ENCODE measurements at regions not wholly inside any gene's neighbourhood (a gene's known extent, or its start where the extent isn't known, plus 50 kb on each side); places are given as distances from the start of the nearest gene placed in this dataset.

DNA sequence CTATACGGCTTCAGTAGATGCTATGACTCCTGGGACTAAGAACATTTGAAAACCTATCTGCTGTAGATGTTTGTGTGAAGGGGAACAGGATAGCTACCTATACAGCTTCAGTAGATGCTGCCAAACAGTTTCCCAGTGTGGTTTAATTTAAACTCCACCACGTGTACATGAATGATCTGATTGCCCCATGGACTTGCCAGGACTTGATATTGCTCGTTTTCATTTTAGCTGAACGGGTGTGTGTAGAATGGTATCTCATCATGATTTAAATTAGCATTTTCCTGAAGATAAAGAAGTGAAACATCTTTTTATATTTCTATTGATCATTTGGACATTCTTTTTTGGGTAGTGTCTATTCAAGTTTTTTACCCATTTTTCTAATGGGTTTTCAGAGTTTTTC is 77.8 kb upstream of the PIP4K2A start:
- in situ Hi-C loops (cut with MboI): no loop called here
- H3K4me1 ChIP-seq (ENCODE audit: control insufficient read depth, insufficient read depth, low read length): no peaks in the 10 kb centered on the region
- RAD21 ChIA-PET (ENCODE audit: unreplicated experiment): interaction anchor here (1.8 kb wide), 1 partner anchor 192 kb away, joined by 4 read pairs; no protein-coding TSS in a partner anchor
- POLR2A ChIA-PET: no interaction called here
- H4K20me1 ChIP-seq (ENCODE audit: control insufficient read depth, insufficient read depth): no peaks in the 10 kb centered on the region
- no peak overlapping the region for H3K4me3 ChIP-seq
- SMC1A ChIA-PET (ENCODE audit: uncharacterized antibody, unreplicated experiment): interaction anchor here (1.2 kb wide), 1 partner anchor 10 kb away, joined by 3 read pairs; no protein-coding TSS in a partner anchor
- CTCF ChIA-PET: no interaction called here
- H3K27me3 ChIP-seq (replicated peaks in 1 of 2; ENCODE audit: control insufficient read depth in 2 of 2, insufficient read depth in 2 of 2, low read length in 1 of 2): no peaks in the 10 kb centered on the region; a peak in 1 of 4 replicates
- H3K4me2 ChIP-seq (ENCODE audit: control insufficient read depth, insufficient read depth): no peak overlapping the region
- intact Hi-C loops (cut with micrococcal nuclease; ENCODE audit: unreplicated experiment): no loop called here
- H3K36me3 ChIP-seq (ENCODE audit: control insufficient read depth in 2 of 2, insufficient read depth in 2 of 2, low read length in 1 of 2): no peaks in the 10 kb centered on the region
- BruUV-seq (replicated peaks): no TSS peak
- no peaks in the 10 kb centered on the region for H3K79me2 ChIP-seq (ENCODE audit: control insufficient read depth, insufficient read depth, low read length)
- no peak for FAIRE-seq
- no peak overlapping the region for H3K9ac ChIP-seq (ENCODE audit: control insufficient read depth, insufficient read depth, low read length)
- TF ChIP-seq, protein P1, sequence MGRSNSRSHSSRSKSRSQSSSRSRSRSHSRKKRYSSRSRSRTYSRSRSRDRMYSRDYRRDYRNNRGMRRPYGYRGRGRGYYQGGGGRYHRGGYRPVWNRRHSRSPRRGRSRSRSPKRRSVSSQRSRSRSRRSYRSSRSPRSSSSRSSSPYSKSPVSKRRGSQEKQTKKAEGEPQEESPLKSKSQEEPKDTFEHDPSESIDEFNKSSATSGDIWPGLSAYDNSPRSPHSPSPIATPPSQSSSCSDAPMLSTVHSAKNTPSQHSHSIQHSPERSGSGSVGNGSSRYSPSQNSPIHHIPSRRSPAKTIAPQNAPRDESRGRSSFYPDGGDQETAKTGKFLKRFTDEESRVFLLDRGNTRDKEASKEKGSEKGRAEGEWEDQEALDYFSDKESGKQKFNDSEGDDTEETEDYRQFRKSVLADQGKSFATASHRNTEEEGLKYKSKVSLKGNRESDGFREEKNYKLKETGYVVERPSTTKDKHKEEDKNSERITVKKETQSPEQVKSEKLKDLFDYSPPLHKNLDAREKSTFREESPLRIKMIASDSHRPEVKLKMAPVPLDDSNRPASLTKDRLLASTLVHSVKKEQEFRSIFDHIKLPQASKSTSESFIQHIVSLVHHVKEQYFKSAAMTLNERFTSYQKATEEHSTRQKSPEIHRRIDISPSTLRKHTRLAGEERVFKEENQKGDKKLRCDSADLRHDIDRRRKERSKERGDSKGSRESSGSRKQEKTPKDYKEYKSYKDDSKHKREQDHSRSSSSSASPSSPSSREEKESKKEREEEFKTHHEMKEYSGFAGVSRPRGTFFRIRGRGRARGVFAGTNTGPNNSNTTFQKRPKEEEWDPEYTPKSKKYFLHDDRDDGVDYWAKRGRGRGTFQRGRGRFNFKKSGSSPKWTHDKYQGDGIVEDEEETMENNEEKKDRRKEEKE (IDR thresholded peaks at IDR 0.05): no peak
- TF ChIP-seq ATF7 (IDR thresholded peaks at IDR 0.05; ENCODE audit: low read depth) (no peak), YBX1 (IDR thresholded peaks at IDR 0.05) (no peak)
- no peak overlapping the region for H3K27ac ChIP-seq (ENCODE audit: control insufficient read depth, insufficient read depth)
- ATAC-seq: no peak
- H3K9me3 ChIP-seq (replicated peaks; ENCODE audit: control insufficient read depth, insufficient read depth, low read length): no peaks in the 10 kb centered on the region
- no peak for DNase-seq (ENCODE audit: low read depth, low spot score)
- H2AFZ ChIP-seq (ENCODE audit: control insufficient read depth, low read depth, low read length): no peak overlapping the region
- WGBS (ENCODE audit: insufficient coverage, insufficient replicate concordance, low lambda C conversion rate, missing lambda C conversion rate): 47% methylated on average over 4 of the region's 4 CpGs

DNA sequence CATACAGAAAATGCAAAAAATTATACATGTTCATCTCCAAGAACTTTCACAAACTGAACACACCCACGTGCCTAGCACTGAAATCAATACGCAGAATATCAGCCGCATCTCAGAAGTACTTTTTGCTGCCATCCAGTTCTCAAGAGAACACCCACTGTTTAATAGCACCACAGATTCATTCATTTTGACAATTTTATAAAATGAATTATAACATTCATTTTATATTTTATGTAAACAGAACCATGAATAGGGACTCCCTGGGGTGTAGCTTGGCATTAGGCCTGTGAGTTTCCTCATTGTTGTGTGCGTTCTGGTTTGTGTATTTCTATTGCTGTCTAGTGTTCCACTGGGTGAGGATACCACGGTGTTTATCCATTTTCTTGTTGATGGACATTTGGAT is 77.3 kb upstream of the PIP4K2A start:
- no peak for TF ChIP-seq MXI1 (IDR thresholded peaks at IDR 0.05; ENCODE audit: low read depth, low read length)
- WGBS (ENCODE audit: insufficient coverage, insufficient replicate concordance, low lambda C conversion rate, missing lambda C conversion rate): 56% methylated on average over 5 of the region's 5 CpGs
- Histone ChIP-seq H3K9me3 (replicated peaks; ENCODE audit: control insufficient read depth, insufficient read depth, low read length) (no peaks in the 10 kb centered on the region), H3K79me2 (ENCODE audit: control insufficient read depth, insufficient read depth, low read length) (no peaks in the 10 kb centered on the region), H3K4me1 (ENCODE audit: control insufficient read depth, insufficient read depth, low read length) (no peaks in the 10 kb centered on the region), H3K36me3 (ENCODE audit: control insufficient read depth in 2 of 2, insufficient read depth in 2 of 2, low read length in 1 of 2) (no peaks in the 10 kb centered on the region), H3K4me2 (ENCODE audit: control insufficient read depth, insufficient read depth) (no peak overlapping the region), H3K4me3 (no peak overlapping the region), H4K20me1 (ENCODE audit: control insufficient read depth, insufficient read depth) (no peaks in the 10 kb centered on the region), H3K27me3 (replicated peaks in 1 of 2; ENCODE audit: control insufficient read depth in 2 of 2, insufficient read depth in 2 of 2, low read length in 1 of 2) (no peaks in the 10 kb centered on the region; a peak in 1 of 4 replicates), H3K27ac (ENCODE audit: control insufficient read depth, insufficient read depth) (no peak overlapping the region), H3K9ac (ENCODE audit: control insufficient read depth, insufficient read depth, low read length) (no peak overlapping the region), H2AFZ (ENCODE audit: control insufficient read depth, low read depth, low read length) (no peak overlapping the region)
- in situ Hi-C loops (cut with MboI) (no loop called here), intact Hi-C loops (cut with micrococcal nuclease; ENCODE audit: unreplicated experiment) (no loop called here)
- ChIA-PET RAD21 (ENCODE audit: unreplicated experiment) (no interaction called here), SMC1A (ENCODE audit: uncharacterized antibody, unreplicated experiment) (interaction anchor here (0.7 to 1.2 kb wide), 2 partner anchors 10 to 1068 kb away, joined by 3 read pairs; no protein-coding TSS in a partner anchor), CTCF (no interaction called here), POLR2A (interaction anchor here (0.7 kb wide), 1 partner anchor 59 kb away, joined by 3 read pairs; no protein-coding TSS in a partner anchor)
- ATAC-seq (no peak), DNase-seq (ENCODE audit: low read depth, low spot score) (no peak), FAIRE-seq (no peak)
- no TSS peak for BruUV-seq (replicated peaks)
